ENCODE measurements at regions not wholly inside any gene's neighbourhood (a gene's known extent, or its start where the extent isn't known, plus 50 kb on each side); places are given as distances from the start of the nearest gene placed in this dataset.

DNA sequence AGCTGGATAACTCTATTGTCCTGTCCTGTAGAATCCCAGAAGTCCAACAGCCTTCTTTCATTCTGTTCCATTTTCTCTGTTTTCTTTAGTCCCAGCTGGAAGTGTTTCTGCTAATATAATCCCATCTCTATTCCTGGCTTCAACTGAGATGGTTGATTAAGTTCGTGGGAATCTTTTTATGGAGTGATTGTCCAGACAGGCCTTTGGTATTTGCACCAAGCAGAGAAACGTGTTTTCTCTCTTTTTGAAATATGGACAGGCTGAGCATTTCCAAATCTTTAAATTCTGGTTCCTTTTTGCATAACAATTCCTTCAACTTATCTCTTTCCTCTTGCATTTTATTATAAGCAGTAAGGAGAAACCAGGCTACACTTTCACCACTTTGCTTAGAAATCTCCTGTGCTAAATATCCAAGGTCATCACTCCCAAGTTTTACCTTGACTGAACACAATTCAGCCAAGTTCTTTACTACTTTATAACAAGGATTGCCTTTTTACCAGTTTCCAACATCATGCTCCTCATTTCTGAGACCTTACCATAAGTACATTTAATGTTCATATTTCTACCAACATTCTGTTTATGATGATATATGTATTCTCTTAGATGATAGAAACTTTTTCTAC lies 108.8 kb downstream of the ZFP36L2 start:
- TF ChIP-seq CTCF (IDR thresholded peaks at IDR 0.05; ENCODE audit: low read depth, low read length): no peak
- TF ChIP-seq EZH2phosphoT487 (IDR thresholded peaks at IDR 0.05; ENCODE audit: low read depth): no peak
